Erythroblast (primary cell): ENCODE measurements at regions not wholly inside any gene's neighbourhood (a gene's known extent, or its start where the extent isn't known, plus 50 kb on each side); places are given as distances from the start of the nearest gene placed in this dataset.

ENCODE experiments used
- GATA1 ChIP-seq: IDR thresholded peaks from 2 replicates; pipeline ENCODE4 v1.6.1; 2011; ENCODE audit warnings: low read depth, mild to moderate bottlenecking, control low read depth, low read length, moderate library complexity
- POLR2A ChIP-seq: IDR thresholded peaks from 2 replicates; pipeline ENCODE4 v1.6.1; 2011; ENCODE audit warnings: mild to moderate bottlenecking, low read length

- TF ChIP-seq POLR2A: no peak
- TF ChIP-seq GATA1: no peak
These were observed 256.5 kb upstream of the USP15 start for GRCh38 chr12:62003701-62004100.
